Neural progenitor cell (in vitro differentiated cells): ENCODE measurements at regions not wholly inside any gene's neighbourhood (a gene's known extent, or its start where the extent isn't known, plus 50 kb on each side); places are given as distances from the start of the nearest gene placed in this dataset.

Experiments
- CTCF ChIP-seq: fragments of 200-600 bp; sonication (generic); IDR thresholded peaks from 2 replicates; pipeline ENCODE4 v1.5.1; 2017; ENCODE audit warnings: antibody characterized with exemption, mild to moderate bottlenecking
- EZH2 ChIP-seq: fragments of 200-600 bp; sonication (generic); IDR thresholded peaks from 2 replicates; pipeline ENCODE4 v1.6.1; 2017; ENCODE audit warnings: antibody characterized with exemption, mild to moderate bottlenecking, moderate library complexity

GRCh38 chr4:117422297-117422696, 336.9 kb upstream of the TRAM1L1 start:
- TF ChIP-seq CTCF: no peak
- TF ChIP-seq EZH2: no peak
